GM18873 (cell line): ENCODE measurements at regions not wholly inside any gene's neighbourhood (a gene's known extent, or its start where the extent isn't known, plus 50 kb on each side); places are given as distances from the start of the nearest gene placed in this dataset.

Source experiments
- ATAC-seq: cut with Tn5 transposase; IDR thresholded peaks from one replicate; pipeline ENCODE4 v1.9.1; 2021; ENCODE audit warnings: mild to moderate bottlenecking, moderate library complexity, moderate number of reproducible peaks; ENCODE audit not compliant: unreplicated experiment, low FRiP score

DNA sequence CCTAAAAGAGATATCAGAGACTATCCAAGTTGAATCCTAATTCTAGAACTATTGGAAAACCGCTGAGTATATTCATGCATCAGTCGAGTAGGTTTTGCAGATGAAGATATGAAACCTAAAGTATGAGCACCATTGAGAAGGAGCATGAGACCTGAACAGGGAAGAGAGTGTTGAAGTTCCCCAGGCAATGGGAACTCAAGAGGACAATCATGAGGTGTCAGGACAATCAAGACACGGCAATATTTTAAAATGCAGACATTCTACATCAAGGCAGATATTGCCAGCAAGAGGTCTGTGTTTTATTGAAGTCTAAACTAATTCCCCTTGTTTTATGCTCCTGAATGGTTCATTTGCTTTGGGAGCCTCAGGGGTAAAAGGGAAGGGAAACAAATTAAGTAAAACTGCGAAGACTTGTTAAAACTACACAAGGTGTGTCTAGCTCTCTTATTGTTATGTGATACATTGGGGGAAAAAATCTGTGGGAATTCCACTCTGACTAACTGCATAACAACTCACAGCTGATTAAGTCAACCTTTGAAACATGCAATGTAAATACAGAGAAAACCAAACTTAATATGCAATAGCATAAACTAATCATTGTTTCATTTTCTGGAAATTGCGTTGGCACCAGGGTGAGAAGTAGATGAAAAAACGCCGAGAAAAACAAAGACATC lies 347.9 kb upstream of the ADGRL2 start:
- no peak for ATAC-seq

DNA sequence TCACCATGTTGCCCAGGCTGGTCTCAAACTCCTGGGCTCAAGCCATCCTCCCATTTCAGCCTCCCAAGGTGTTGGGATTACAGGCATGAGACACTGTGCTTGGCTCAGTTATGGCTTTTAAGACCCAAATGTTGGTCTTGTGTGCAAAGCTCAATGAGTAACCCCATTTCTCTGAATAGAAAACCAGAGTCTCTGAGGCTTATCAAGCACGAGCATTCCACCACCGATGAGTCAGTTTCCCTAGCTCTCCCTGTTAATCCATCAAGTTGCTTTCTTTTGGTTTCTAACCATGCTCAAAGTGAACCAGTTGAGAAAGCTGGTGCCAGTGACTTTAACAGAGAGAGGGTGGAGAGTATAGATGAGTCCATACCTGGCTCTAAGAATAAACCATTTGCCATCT lies 350.9 kb upstream of the ADGRL2 start:
- no peak for ATAC-seq

DNA sequence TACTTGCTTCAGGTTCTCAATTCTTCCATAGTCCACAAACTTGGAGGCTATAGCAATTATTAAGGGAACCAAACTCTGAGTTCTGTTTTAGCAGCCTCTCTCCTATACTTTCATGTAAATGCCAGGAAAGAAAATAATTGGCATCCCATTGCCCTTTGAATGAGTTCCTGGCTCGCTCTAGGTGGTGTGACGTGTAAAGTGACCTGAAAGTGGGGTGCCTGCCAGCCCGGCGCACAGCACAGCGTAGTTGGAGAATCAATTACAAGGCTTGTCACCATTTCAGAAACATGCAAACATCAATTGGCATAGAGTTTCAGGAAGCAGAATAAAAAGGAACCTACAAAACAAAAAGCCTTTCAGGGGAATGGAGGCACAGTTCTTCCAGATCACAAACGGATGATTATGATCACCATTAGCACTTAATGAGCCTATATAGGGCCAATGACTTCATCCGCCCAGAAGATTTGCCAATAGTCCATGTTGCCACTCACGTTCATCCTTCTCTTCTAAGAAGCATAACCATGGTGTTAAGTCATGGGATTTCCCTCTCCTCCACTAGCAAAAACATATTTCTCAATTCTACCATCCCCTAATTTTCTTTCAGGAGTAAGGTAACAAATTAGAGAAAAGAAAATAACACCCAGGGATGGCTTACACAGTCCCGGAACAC lies 354.6 kb upstream of the ADGRL2 start:
- no peak for ATAC-seq

DNA sequence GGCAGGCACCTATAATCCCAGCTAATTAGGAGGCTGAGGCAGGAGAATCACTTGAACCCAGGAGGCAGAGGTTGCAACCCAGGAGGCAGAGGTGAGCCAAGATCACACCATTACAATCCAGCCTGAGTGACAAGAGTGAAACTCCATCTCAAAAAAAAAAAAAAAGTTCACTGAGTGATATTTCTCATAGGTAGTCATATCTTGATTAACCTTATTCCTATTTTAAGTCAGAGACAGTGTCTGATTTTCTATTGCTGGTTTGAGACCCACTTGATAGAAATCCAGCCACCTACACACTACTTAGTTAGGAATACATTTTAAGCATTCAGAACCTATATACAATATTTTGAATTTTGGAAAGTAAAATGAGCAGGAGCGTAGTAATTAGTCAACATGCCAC lies 357.4 kb upstream of the ADGRL2 start:
- ATAC-seq, result no peak

DNA sequence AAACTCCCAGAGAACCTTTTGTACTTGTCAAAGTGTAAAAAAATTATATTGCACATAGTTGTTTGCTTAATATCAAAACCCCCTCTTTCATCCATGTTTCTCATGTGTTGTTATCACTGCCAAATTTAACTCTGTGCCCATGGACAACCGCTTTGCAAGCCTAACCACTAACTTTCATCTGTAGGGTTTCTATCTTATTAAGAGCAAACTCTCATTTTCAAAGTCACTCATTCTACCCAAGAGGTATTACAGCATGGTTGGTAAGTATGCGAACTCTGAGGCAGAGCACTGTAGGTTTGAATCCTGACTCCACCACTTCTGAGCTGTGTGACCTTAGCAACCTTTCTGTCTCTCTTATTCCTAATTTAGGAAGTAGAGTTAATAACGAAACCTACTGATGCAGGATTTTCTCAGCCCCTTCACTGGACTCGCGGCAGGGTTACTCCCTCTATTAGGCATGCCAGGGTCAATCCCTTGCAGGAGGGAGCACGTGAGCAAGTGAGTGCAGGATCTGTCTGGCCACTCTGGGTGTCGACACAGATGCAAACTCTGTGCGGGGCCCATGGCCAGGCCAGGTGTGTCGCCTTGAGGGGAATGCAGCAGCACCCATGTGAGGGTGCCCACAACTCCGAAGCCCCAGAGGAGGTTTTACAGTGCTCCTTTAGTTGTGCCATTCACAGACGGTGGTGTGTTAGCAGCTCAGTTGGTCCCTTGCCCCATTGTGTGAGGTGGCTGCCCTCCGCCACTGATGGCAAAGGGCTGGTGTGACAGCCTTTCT lies 361.5 kb upstream of the ADGRL2 start:
- ATAC-seq, result no peak

DNA sequence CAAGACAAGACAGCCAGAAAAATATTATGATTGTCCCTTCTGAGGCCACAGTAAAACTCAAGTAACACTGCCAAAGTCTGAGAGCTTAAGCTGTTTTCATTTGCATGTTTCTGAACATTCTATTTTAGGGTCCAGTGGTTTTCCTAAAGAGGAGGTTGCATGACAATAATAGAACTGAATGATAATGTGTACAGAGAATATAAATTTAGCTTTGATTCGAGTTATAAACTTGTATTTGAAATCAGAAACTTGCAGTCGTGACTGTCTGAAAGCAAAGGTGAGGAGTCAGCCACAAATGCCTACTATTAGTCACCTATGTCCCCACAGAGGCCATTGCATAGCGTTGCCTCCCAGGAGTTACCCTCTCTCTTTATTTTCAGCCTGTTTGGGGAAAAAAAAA lies 363.1 kb upstream of the ADGRL2 start:
- peak; percentile 83 for ATAC-seq

DNA sequence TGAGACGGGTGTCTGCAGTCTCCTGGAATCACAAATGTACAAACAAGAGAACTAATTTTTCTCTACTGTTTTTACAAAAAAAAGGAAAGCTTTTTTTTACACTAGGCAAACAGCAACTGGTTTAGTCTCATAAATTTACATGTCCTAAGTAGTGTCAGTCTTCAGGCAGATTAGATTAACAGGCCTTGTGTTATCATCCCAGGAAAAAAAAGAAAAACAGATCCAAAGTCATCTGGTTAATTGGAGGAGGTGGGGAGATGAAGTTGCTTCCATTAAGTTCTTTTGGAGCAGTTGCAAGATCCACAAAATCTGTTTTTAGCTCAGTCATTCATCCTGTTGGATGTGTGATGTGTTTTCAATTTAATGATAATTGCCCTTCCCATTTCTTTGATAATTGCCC lies 363.5 kb upstream of the ADGRL2 start:
- no peak for ATAC-seq

DNA sequence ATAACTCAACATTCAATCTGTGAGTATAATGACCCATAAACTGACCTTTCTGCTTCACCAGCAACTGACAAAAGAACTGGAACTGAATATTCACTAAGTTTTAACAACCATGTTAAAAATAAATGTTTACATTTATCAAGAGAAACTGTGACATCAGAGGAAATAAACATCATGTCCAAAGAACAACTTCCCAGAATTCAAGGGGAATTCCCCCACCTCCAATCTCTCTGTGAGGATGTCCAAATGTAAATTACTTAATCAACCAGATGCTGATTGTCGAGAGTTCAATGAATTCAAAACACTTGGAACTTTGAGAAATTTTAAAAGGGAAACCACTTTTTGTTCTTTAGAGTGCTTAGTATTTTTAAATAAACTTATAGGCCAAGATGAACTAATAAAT lies 365.6 kb upstream of the ADGRL2 start:
- no peak for ATAC-seq

DNA sequence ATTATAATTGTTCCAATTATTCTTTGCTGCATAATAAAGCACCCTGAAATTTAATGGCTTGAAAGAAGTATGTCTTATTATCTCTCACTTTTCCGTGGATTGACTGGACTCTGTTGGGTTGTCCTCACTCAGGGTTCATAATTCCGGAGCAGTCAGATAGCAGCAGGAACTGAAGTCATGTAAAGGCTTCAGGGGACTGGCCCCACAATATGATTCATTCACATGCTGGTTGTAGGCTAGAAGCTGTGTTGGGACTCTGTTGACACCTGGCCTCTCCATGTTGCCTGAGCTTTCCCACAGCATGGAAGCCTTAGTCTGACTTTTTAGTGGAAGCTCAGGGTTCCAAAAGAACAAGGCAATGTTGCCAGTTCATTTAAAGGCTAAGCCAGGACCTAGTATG lies 367.1 kb upstream of the ADGRL2 start:
- ATAC-seq, result no peak

DNA sequence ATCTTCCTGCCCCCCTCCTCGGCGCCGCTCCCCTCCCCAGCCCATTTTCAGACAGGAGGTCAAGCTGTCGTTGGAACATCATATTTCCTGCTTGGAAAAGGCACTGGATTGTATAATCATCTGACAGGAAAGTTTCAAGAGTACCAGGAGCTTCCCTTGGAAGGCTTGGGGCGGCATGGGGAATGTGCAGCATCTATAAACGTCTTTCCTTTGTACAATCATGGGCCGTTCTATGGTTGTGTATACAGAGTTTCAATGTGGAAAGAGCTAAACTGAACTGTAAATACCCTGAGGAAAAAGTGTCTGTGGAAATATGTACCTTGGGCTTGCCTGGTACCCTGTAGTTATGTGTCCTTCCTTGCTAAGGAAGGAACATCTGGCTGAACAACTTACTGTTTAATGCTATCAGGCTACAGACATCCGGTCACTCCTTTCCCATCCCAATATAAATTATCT lies 368.1 kb upstream of the ADGRL2 start:
- ATAC-seq, result no peak

DNA sequence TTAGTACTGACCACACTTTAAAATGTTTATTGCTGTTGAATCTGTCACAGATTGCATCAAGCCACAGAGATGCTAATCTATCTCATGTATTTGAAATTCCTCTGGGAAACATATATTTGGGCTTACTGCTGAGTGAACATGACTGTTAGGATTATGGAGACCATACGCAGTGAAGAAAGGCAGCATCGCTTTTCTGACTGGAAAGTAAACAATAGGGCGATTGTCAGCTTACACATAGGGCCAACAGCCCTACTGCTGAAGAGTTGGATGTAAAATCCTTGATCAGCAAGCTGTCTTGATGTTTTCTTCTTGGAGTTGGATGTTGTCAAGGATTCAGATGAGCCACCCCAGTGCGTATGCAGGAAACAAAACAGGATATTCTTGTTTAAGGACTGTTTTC lies 368.7 kb upstream of the ADGRL2 start:
- no peak for ATAC-seq

DNA sequence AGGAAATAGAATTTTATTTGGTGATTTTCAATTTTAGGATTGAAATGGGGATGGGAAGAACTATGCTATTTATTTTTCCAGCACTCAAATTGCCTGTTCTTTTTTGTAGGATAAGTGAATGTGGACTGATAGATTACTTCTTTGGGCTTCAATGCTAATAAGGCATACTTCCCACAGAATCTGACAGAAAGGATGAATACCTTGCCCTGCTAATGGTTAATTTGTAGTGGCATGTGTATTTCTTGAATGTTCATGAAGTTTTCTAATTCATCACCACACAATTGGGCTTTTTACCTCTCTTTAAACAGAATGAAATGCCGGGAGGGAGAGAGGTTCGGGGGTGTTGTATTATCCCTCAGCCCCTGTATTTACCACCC lies 369.1 kb upstream of the ADGRL2 start:
- no peak for ATAC-seq

DNA sequence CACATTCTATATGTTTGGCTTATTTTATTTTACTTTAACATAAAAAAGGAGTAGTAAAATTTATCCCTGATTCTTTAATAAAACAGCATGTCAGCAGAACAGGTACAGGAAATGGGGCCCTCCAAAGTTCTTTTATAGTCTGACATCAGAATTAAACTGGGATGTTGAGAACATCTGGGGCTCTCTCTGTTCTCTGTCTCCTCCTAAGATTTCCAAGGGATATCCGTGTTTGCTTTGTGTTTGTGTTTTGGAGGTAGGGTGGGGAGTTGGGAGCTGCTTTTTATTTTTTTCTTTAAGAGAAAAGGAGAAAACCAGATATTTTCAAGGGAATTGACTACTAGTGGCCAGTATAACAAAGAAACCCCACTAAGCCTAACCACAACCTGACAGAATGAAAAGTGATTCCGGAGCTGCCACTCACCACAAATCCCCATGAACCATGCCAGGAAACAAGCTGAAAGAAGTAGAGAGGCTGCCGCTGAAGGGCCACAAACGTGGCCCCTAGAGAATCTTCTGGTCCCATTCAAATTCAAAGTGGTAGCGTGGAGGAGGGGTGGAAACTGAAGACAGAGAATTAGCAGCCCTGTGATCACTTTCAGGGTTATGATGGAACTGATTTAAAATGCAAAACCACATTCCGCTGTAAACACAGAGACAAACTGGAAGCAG lies 369.6 kb upstream of the ADGRL2 start:
- peak; percentile 52 for ATAC-seq

DNA sequence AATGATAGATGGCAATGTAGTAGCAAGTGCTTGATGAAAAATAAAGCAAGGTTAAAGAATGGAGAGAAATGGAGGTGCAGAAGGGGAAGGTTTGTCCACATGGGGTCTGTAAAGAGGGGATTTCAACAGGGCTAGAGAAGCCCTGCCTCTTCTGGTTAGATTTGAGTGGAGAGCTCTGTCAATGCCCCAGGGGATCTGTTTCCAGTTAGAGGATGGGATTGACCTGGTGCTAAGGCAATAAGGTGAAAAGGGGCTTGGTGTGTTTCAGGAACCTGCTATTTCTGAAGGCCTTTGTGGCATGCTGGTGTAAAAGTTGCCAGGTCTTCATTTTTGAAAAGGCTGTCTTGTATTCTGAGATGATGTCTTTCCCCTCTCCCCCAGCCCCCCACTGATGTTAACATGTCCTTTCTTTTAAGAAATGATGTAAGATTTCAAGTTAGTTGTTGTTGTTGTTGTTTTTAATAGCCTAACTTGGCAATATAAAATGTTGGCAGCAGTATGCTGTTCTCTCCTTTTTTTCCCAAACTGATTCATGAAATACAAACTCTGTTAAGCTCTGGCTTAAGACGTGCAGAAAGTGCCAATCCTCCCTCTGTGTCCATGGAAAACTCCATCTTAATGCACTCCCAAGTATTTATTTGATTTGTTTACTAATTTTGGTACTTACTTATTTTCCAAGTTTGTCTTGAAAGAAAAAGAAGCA lies 370.3 kb upstream of the ADGRL2 start:
- ATAC-seq, result no peak

DNA sequence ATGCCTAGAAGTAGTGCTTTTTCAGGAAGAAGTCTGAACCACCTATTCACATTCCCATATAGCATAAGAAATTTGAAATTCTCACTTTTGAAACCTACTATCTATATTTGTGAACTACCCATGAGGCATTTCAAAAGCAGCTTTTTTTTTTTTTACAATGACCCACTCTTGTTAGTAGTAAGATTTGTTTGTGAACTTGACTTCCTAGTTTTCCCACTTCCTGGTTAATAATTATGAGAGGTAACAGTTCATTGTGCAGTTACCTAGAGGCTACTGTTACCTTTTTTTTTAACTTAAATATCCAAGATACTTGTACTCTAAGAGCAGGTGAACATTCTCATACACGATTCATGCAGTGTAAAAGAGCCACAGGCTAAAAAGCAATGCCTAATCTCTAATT lies 371.7 kb upstream of the ADGRL2 start:
- no peak for ATAC-seq

DNA sequence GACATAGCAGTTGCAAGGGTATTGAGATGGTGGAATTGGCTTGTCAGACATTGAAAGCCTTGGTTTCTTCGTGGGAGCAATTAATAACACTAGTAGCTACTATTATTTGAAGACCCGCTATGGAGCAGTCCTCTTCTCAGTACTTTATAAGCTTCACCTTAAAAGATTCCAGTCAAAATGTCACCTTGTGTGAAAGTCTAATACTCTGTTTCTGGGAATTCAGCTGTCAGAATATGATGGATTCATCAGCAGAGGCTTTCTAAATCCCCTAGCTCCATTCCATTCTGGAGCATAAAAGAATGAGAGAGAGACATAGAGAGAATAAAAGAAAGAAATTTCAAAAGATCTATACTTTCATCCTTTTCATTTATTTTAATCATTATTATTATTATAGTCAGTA lies 375.9 kb upstream of the ADGRL2 start:
- no peak for ATAC-seq

DNA sequence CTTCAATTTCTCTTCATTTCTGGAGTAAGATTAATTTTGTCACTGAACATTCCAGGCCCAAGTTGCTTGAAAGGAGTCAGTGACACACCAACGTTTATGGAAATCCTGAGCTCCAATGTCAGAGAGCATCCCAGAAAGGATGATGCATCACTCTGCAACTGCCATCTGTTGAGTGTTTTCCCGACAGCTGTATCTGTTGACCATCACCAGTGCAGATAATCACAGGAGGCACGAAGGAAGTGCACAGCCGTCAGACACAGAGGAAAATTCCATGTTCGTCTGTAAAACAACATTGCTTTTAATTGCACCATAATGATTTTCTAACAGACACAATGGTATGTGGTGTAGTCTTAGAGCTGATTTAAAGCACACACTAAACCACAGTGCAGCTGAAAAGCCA lies 376.7 kb upstream of the ADGRL2 start:
- no peak for ATAC-seq

DNA sequence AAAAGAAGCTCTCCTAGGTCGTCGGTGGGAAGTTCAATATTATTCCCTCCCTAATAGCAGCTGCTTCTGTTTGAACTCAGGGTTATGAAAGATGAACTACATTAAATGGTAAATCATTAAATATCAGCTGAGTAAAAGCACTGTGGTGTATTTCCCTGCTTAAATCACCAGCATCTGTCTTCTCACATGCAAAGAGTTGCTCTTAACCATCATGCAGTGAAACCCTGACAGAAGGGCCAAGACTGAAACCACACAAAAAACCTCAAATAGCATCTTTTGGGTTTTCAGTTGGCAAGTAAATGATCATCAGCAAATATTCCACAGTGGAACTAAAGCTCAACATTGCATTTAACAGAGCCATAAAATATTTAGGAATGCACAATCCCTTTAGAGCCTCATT lies 380.0 kb upstream of the ADGRL2 start:
- peak; percentile 96 for ATAC-seq

DNA sequence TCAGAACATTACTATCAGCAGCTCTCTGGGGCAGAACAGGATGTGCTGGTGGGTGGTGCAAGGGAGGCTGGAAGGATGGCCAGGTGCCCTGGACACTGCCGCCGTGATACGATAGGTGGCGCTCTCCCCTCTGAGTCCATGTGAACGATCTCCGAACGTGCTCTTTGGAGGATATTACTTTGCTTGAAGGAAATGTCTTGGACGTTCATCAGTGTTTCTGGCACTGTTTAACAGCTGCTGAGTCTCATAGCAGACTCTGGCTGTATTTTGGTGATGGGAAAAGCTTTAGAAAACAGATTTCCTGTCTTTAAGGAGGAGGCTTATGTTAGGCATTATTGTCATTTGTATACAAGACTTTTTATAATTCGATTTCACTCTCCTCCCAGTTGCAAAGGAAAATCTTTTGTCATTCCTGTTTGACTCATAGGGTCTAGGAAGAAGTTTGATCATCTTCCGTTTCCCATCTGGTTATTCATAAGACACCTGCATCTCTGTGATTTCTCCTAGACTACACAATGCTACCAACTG lies 386.2 kb upstream of the ADGRL2 start:
- ATAC-seq, result peak; percentile 93

DNA sequence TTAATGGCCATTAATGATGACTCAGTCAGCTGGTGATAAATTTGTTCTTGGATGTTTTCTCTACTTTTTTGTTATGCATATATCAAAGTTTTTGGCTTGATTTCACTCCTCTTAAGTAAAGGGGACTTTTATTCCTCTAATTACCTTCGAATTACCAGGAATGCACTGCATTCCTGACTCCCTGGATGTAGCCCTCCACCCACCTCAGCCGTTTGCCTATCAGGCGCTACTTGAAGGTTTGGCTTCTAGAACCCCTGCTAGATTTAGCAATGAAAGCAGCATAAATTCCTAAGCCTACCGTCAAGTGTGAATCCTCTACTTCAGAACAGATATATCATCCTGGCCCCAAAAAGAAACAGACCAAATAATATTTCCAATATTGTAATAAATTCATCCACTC lies 387.8 kb upstream of the ADGRL2 start:
- ATAC-seq, result no peak
